Activated naive CD4-positive, alpha-beta T cell treated with anti-CD3 and anti-CD28 coated beads, Interleukin-2, amount 50 U/mL, for 24 hours (primary cell): ENCODE measurements at regions not wholly inside any gene's neighbourhood (a gene's known extent, or its start where the extent isn't known, plus 50 kb on each side); places are given as distances from the start of the nearest gene placed in this dataset.

Source experiments
- H3K27ac Mint-ChIP-seq: one replicate; pipeline ENCODE4 v1.8.0; 2021; ENCODE audit warnings: mild to moderate bottlenecking, mixed read lengths
- H3K27me3 Mint-ChIP-seq: one replicate; pipeline ENCODE4 v1.8.0; 2021; ENCODE audit warnings: mixed read lengths
- H3K36me3 Mint-ChIP-seq: one replicate; pipeline ENCODE4 v1.8.0; 2021; ENCODE audit warnings: mixed read lengths
- H3K4me1 Mint-ChIP-seq: one replicate; pipeline ENCODE4 v1.8.0; 2021; ENCODE audit warnings: mixed read lengths
- H3K4me3 Mint-ChIP-seq: one replicate; pipeline ENCODE4 v1.8.0; 2021; ENCODE audit warnings: mild to moderate bottlenecking, mixed read lengths
- H3K9me3 Mint-ChIP-seq: one replicate; pipeline ENCODE4 v1.8.0; 2021; ENCODE audit warnings: mixed read lengths

DNA sequence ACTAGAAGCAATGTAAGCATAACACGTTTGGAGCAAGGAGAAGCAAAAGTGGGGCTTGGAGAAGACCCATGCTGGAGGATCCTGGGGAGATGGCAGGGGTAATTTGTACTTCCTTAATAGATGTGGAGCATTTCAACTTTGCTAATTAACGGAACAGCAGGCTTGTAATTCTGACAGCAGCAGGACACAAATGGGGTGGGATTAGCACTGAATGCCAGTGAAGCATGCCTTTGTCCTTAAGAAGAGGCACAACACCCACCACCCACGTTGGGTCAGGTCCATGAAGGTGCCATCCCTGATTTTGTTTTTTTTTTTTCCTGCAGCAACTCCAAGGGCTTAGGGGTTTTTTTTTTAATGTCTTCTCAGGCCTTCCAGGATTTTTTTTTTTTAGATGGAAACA lies 231.9 kb upstream of the ROPN1 start:
- Mint-ChIP-seq H3K4me3 (no peak overlapping the region), H3K4me1 (no peaks in the 10 kb centered on the region), H3K27ac (no peak overlapping the region), H3K36me3 (no peaks in the 10 kb centered on the region), H3K27me3 (no peaks in the 10 kb centered on the region), H3K9me3 (no peaks in the 10 kb centered on the region)

DNA sequence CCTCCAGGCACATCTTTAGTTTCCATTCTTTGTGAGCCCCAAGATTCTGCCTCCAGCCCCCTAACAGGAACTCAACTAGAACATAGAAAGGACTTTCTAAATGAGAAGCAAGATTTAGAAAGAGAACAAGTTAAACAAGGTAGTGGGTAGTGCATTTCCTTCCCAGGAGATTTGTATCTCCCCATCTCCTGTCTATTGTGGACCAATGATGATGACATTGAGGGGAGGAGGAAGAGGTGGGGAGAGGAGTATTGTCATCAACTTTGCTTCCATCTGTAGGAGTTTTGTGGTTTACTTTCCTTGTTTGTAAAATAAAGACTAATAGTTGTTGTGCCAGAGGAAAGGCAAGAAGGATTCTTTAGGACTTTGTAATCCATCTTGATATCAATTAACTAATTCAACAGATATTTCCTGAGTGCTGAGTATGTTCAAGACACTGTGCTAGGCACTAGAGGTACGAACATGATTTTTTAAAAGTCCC lies 235.3 kb upstream of the ROPN1 start:
- no peaks in the 10 kb centered on the region for H3K9me3 Mint-ChIP-seq
- no peak overlapping the region for H3K4me3 Mint-ChIP-seq
- H3K36me3 Mint-ChIP-seq: no peaks in the 10 kb centered on the region
- H3K27me3 Mint-ChIP-seq: peaks cover 11% of the 10 kb centered on the region
- no peaks in the 10 kb centered on the region for H3K4me1 Mint-ChIP-seq
- H3K27ac Mint-ChIP-seq: no peak overlapping the region

DNA sequence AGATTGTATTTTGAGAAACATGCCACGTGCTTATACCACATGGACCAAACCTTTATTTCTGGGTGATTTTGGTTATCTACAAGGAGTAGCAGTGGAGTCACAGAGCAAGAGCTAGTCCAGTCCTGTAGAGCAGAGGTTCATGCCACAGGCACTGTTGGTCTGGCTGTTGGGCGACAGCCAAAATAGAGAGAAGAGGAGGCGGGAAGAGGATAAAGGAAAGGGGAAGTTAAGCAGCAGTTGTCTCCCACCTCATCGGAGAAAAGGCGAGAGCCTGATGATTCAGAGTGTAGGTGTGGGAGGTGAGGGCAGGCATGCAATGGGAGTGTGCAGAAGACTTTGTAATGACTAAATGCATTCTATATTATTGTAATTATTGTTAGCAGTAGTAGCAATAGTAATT lies 237.5 kb upstream of the ROPN1 start:
- Mint-ChIP-seq H3K4me1 (no peaks in the 10 kb centered on the region), H3K36me3 (no peaks in the 10 kb centered on the region), H3K27me3 (peaks cover 14% of the 10 kb centered on the region), H3K27ac (no peak overlapping the region), H3K9me3 (no peaks in the 10 kb centered on the region), H3K4me3 (no peak overlapping the region)

DNA sequence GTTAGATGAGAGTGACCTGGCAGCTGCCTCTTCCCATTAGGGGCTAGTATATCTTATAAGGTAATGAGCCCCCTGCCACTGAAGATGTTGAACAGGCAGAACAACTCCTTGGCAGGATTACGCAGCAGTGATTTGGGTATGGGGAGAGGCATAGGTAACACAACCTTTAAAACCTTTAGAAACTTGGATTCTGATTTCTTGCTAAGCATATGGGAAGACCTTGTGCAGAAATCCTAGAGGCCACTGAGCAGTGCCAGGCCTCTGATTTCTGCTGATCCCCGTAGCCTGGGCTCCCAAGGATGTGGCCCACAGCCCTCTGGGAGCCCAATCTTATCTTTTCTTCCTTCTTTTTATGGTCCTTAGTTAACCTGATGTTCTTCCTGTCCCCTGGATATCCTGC lies 237.9 kb upstream of the ROPN1 start:
- Mint-ChIP-seq H3K9me3 (no peaks in the 10 kb centered on the region), H3K27me3 (peaks cover 17% of the 10 kb centered on the region)

DNA sequence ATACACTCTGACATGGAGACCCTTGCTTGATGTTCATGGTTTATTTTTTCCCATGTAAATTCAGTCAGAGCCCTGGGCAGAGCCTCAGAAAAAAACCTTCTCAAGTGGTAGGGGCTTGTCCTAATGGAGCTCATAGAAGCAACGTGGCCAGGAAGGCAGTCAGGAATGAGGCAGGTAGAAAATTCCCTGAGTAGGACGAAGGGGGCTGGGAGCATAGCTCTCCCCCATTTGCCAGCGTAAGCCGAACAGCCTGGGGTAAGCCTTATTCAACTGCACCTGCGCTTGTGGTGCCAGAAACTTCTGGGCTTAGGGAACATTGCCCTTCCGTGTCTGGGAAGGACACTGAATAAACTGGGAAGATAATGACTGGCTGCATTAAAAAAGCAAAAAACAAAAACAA lies 238.5 kb upstream of the ROPN1 start:
- Mint-ChIP-seq H3K9me3 (no peaks in the 10 kb centered on the region), H3K27ac (no peak overlapping the region), H3K27me3 (peaks cover 17% of the 10 kb centered on the region), H3K36me3 (no peaks in the 10 kb centered on the region), H3K4me1 (no peaks in the 10 kb centered on the region), H3K4me3 (no peak overlapping the region)

More for the DNA sequence above, 237.9 kb upstream of the ROPN1 start:
- Mint-ChIP-seq H3K36me3 (no peaks in the 10 kb centered on the region), H3K27ac (no peak overlapping the region), H3K4me1 (no peaks in the 10 kb centered on the region), H3K4me3 (no peak overlapping the region)

DNA sequence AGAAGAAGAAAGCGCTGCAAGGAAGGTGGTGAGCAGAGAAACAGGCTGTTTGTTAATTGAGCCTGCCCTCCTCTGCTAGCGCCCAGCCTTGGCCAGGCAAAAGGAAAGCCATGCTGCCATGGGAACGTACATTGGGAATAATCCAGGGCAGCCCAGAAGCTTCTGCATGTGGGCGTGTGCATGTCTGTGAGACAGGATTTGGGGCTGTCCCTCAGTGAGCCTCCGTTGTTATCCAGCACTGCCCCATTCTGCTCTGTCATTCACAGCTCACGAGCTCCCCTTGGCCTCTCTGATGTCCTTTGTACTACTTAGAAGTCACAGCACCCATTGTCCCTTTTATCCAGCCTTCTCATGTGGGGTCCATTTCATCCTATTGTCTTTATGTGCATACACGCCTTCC lies 239.1 kb upstream of the ROPN1 start:
- no peaks in the 10 kb centered on the region for H3K9me3 Mint-ChIP-seq
- H3K36me3 Mint-ChIP-seq: no peaks in the 10 kb centered on the region
- peaks cover 17% of the 10 kb centered on the region for H3K27me3 Mint-ChIP-seq
- H3K27ac Mint-ChIP-seq: no peak overlapping the region
- H3K4me3 Mint-ChIP-seq: no peak overlapping the region
- no peaks in the 10 kb centered on the region for H3K4me1 Mint-ChIP-seq

DNA sequence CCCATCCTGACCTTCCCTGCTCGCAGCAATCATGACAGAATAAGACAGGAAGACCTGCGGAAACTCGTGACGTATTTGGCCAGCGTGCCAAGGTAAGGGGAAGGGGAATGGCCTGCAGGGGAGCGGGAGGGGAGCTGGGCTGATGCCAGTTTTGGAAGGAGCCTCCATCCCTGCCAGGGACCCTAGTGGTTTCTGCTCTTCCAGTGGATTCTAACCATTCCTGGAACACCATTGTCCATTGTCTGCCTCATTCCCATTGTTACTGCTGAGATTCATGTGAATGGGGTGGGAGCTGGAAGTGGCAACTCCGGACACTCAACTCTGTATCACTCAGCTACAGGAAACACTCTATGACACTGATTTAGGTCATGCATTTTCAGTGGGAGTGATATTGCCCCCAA lies 242.9 kb upstream of the ROPN1 start:
- Mint-ChIP-seq H3K27me3 (peaks cover 14% of the 10 kb centered on the region), H3K9me3 (no peaks in the 10 kb centered on the region), H3K4me1 (no peaks in the 10 kb centered on the region), H3K36me3 (no peaks in the 10 kb centered on the region), H3K4me3 (no peak overlapping the region), H3K27ac (no peak overlapping the region)

DNA sequence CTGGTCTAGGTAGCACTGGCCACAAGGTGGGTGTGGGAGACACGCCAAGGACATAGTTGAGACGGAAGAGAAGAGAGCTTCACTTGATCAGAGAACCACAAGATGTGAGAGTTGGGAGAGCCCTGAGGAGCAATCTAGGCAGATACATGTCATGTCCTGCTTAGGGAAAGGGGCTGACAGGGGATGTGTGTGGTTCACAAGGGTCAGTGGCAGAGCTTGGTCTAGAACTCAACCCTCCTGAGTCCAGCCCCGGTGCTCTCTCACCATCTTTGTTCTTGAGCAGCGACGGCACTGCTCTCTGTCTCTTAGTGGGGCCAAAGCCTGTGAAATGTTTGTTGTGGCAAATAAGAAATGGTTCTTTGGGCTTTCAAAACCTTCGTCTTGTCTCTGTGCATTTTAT lies 243.5 kb upstream of the ROPN1 start:
- H3K4me3 Mint-ChIP-seq: no peak overlapping the region
- H3K27ac Mint-ChIP-seq: no peak overlapping the region
- no peaks in the 10 kb centered on the region for H3K36me3 Mint-ChIP-seq

DNA sequence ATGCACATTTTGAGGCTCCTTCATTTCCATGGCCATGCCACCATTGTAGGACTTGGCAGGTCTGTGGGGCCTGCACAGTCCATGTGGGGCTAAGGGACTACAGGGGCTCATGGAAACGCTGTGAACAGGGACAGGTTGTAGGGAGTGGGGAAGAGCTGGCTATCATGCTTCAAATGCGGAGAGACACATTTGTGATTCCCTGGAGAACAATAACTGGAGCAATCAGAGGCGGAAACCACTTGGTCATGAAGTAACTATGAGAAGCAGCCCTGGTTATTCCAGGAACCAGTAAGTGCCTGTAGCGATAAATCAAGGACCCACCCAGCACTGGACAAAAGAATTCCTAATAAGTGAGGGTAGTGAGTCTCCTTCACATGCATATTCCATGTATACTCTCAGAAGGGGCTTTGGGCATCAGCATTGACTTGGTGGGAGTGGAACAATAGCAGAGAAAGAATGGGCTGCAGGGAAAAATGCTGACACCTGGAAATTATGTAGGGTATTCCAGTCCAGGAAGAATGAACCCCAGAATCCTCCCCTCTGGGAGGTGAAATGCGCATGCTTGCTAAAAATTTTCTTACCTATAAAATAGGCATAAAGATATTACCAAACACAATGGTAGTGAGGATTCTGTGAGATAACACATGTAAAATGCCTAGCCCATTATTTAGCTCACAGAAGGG lies 251.4 kb upstream of the ROPN1 start:
- Mint-ChIP-seq H3K4me1 (no peaks in the 10 kb centered on the region), H3K4me3 (no peak overlapping the region), H3K27ac (no peak overlapping the region)

More for the DNA sequence above, 243.5 kb upstream of the ROPN1 start:
- Mint-ChIP-seq H3K27me3 (peaks cover 13% of the 10 kb centered on the region), H3K9me3 (no peaks in the 10 kb centered on the region), H3K4me1 (no peaks in the 10 kb centered on the region)

DNA sequence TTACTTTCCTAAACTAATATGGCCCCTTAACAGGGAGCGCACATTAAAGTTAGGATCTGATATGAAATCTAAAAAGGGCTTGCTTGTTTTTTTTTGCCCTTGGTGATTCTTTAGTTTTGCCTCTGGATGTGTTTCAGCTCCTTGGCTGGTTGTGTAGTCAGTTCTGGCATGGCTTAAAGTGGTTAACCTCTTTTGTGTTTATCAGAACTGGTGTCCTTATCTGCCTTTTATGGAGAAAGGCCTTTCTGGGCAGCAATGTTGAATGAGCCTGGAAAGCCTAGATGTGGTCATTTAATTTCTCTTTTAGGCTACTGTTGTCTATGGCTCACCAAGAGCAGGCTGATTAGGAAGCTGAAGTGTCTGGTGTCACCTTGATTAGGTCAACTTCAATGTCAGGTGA lies 254.5 kb upstream of the ROPN1 start:
- Mint-ChIP-seq H3K4me3 (no peak overlapping the region), H3K9me3 (no peaks in the 10 kb centered on the region), H3K27me3 (peaks cover 6% of the 10 kb centered on the region), H3K36me3 (no peaks in the 10 kb centered on the region), H3K27ac (no peak overlapping the region), H3K4me1 (no peaks in the 10 kb centered on the region)

More for the DNA sequence above, 251.4 kb upstream of the ROPN1 start:
- Mint-ChIP-seq H3K9me3 (no peaks in the 10 kb centered on the region), H3K36me3 (no peaks in the 10 kb centered on the region), H3K27me3 (no peaks in the 10 kb centered on the region)

DNA sequence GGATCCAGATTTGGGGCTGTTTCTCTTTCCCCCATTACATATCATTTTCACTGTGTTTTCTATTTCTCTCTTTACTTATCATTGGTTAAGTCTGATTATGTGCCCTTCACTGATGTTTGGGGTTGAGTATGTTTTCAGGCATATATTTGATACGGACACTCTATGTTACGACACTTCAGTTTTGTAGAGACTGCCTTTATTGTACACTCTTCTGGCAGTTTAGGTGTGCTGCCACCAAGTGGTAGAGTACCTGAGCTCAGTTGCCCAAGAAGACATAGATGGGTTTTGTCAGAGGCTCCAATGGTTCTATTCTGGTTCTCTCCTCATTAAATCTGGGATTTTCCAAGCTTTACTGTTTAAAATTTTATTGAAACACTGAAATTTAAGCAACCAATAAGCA lies 255.0 kb upstream of the ROPN1 start:
- H3K27me3 Mint-ChIP-seq: peaks cover 6% of the 10 kb centered on the region
- H3K27ac Mint-ChIP-seq: no peak overlapping the region
- H3K4me1 Mint-ChIP-seq: no peaks in the 10 kb centered on the region
- H3K36me3 Mint-ChIP-seq: no peaks in the 10 kb centered on the region
- H3K4me3 Mint-ChIP-seq: no peak overlapping the region
- no peaks in the 10 kb centered on the region for H3K9me3 Mint-ChIP-seq

DNA sequence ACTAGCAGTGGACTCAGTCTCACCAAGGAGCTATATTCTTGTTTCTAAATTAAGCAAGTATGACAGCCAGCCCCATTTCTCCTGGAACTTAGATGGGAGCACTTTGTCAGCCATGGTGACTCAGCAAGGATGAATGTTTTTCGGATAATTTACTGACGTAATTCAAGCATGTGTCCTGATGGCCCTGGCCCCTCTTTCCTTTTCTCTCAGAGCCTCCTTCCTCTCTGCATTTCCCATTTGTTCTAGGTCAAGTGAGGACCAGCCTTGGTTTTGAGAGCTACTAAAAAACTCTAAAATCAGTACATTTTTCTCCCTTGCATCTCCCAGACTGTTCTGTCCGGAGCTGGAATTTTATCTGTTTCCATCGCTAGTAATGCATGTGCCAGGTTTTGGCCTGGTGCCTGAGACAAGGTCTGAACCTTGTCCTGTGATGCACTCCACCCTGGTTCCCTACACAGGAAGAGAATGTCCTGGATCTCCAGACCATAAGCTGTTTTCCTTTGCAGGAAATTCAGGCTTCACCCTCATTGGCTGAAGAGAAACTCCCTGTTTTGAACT lies 256.6 kb upstream of the ROPN1 start:
- H3K27ac Mint-ChIP-seq: no peak overlapping the region

DNA sequence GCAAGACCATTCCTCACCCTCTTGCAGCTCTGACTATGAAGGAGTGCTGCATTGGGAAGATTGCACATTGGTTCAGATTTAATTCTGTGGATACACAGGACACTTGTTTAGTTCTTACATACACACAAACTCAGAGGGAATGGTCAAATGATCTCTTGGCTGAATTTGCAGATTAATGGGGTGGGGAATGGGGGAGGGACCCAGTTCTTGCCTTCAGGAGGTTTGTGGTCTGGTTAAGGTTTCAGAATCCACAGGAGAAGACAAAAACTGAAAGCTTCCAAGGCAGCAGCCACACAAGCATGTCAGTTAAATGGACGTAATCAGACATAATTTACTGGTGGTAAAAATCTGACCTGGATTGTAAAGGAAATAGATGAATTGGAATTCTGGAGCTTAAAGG lies 257.1 kb upstream of the ROPN1 start:
- Mint-ChIP-seq H3K4me1 (no peaks in the 10 kb centered on the region), H3K4me3 (no peak overlapping the region)

More for the DNA sequence above, 256.6 kb upstream of the ROPN1 start:
- Mint-ChIP-seq H3K9me3 (no peaks in the 10 kb centered on the region), H3K36me3 (no peaks in the 10 kb centered on the region), H3K4me1 (no peaks in the 10 kb centered on the region), H3K4me3 (no peak overlapping the region), H3K27me3 (peaks cover 11% of the 10 kb centered on the region)

DNA sequence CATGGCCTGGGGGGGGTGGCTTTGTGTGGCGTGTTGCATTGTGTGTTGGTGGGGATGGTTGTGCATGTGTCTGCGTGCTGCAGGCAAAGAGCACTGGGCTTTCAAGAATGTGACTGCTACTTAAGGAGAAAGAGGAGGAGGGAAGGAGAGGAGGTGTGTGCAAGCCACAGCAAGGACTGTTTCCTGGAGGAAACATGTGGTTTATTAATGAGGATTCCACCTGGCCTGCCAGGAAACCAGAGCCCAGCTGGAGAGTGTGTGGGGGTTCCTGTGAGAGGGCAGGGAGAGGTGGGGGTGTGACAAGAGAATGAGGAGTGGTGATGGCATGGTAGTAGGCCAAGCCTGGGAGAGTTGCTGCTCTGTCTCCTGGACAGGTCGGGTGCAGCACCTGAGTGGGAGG lies 258.1 kb upstream of the ROPN1 start:
- Mint-ChIP-seq H3K27me3 (peaks cover 11% of the 10 kb centered on the region), H3K27ac (no peak overlapping the region), H3K4me3 (no peak overlapping the region), H3K9me3 (no peaks in the 10 kb centered on the region), H3K4me1 (no peaks in the 10 kb centered on the region), H3K36me3 (no peaks in the 10 kb centered on the region)

More for the DNA sequence above, 257.1 kb upstream of the ROPN1 start:
- Mint-ChIP-seq H3K27ac (no peak overlapping the region), H3K36me3 (no peaks in the 10 kb centered on the region), H3K9me3 (no peaks in the 10 kb centered on the region), H3K27me3 (peaks cover 11% of the 10 kb centered on the region)

DNA sequence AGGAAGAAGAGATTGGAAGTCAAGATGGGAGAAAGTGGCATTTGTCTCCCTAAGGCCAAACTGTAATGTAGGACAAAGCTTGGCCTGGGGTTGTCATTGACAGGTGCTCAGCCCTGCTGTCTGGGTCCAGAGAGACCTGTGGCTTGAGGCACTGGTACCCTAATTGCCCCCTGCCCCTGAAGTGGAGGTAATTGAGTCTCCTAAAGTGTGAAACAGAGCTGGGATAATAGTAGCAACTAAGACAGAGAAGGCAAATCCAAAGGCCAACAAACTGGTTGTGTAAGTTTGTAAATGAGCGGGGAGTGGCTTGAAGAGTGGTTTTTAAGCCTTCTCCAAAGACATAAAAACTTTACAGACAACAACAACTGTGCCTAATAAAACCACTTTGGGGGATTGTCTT lies 264.2 kb upstream of the ROPN1 start:
- H3K4me1 Mint-ChIP-seq: no peaks in the 10 kb centered on the region
- peaks cover 9% of the 10 kb centered on the region for H3K27me3 Mint-ChIP-seq
- H3K27ac Mint-ChIP-seq: no peak overlapping the region
- H3K4me3 Mint-ChIP-seq: no peak overlapping the region
- no peaks in the 10 kb centered on the region for H3K9me3 Mint-ChIP-seq
- no peaks in the 10 kb centered on the region for H3K36me3 Mint-ChIP-seq

DNA sequence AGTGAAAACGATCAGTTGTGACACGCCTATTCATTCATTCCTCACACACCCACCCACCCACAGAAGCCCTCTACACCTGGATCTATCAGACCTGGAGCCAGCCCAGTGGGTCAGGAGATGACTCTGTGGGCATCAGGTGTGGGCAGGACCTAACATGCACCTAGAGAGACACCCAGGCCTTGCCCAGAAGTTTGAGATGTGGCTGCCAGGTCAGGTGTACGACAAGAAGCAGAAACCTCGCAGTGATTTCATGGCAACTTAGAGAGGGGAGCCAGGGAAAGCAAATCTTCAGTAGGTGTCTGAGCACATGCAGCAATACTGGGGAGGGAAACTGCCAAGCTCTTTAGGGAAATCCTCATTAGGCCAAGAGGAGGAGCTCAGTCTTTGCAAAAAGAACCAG lies 264.7 kb upstream of the ROPN1 start:
- Mint-ChIP-seq H3K27ac (no peak overlapping the region), H3K4me3 (no peak overlapping the region), H3K9me3 (no peaks in the 10 kb centered on the region), H3K4me1 (no peaks in the 10 kb centered on the region), H3K27me3 (peaks cover 9% of the 10 kb centered on the region), H3K36me3 (no peaks in the 10 kb centered on the region)
